Trophoblast cell (in vitro differentiated cells and primary cell): ENCODE measurements at regions not wholly inside any gene's neighbourhood (a gene's known extent, or its start where the extent isn't known, plus 50 kb on each side); places are given as distances from the start of the nearest gene placed in this dataset.

Experiments
- DNase-seq, 2 donors: peaks; one replicate each; pipeline ENCODE4 v3.0.0-alpha.2; 2016
- H2AFZ ChIP-seq: 2 replicates; pipeline ENCODE4 v1.6.1; 2013; ENCODE audit warnings: low read length, moderate library complexity, mild to moderate bottlenecking; ENCODE audit not compliant: insufficient read depth, poor library complexity
- H2AK5ac ChIP-seq: 2 replicates; pipeline ENCODE4 v1.6.1; 2013; ENCODE audit warnings: mild to moderate bottlenecking, low read length
- H2BK120ac ChIP-seq: 2 replicates; pipeline ENCODE4 v1.6.1; 2013; ENCODE audit warnings: low read length, mild to moderate bottlenecking, moderate library complexity; ENCODE audit not compliant: insufficient read depth, poor library complexity
- H2BK12ac ChIP-seq: 2 replicates; pipeline ENCODE4 v1.6.1; 2013; ENCODE audit warnings: mild to moderate bottlenecking, low read length, moderate library complexity
- H2BK5ac ChIP-seq: 2 replicates; pipeline ENCODE4 v1.6.1; 2013; ENCODE audit warnings: low read length, low read depth, moderate library complexity, mild to moderate bottlenecking; ENCODE audit not compliant: poor library complexity
- H3K14ac ChIP-seq: 2 replicates; pipeline ENCODE4 v1.6.1; 2013; ENCODE audit warnings: mild to moderate bottlenecking, low read length
- H3K18ac ChIP-seq: 2 replicates; pipeline ENCODE4 v1.6.1; 2013; ENCODE audit warnings: mild to moderate bottlenecking, low read length
- H3K23ac ChIP-seq: 2 replicates; pipeline ENCODE4 v1.6.1; 2013; ENCODE audit warnings: low read length
- H3K27ac ChIP-seq: 2 replicates; pipeline ENCODE4 v1.5.1; 2013; ENCODE audit warnings: low read depth, mild to moderate bottlenecking, inconsistent platforms, low read length, moderate library complexity
- H3K27me3 ChIP-seq: 2 replicates; pipeline ENCODE4 v1.6.1; 2013; ENCODE audit warnings: inconsistent platforms, mild to moderate bottlenecking, low read length, moderate library complexity; ENCODE audit not compliant: insufficient read depth
- H3K36me3 ChIP-seq, 2 experiments: 1 replicate in 1 of 2; 2 replicates in 1 of 2; pipeline ENCODE4 v1.6.1; 2013; ENCODE audit warnings: low read length in 2 of 2, mild to moderate bottlenecking in 2 of 2, moderate library complexity in 1 of 2; ENCODE audit not compliant: insufficient read depth in 2 of 2, control insufficient read depth in 1 of 2
- H3K4ac ChIP-seq: 2 replicates; pipeline ENCODE4 v1.6.1; 2013; ENCODE audit warnings: low read depth, mild to moderate bottlenecking, low read length, moderate library complexity
- H3K4me1 ChIP-seq, 2 experiments: 1 replicate in 1 of 2; 2 replicates in 1 of 2; pipeline ENCODE4 v1.6.1; 2013; ENCODE audit warnings: low read length in 2 of 2, mild to moderate bottlenecking in 2 of 2, moderate library complexity in 1 of 2; ENCODE audit not compliant: insufficient read depth in 2 of 2, control insufficient read depth in 1 of 2
- H3K4me2 ChIP-seq: 2 replicates; pipeline ENCODE4 v1.6.1; 2013; ENCODE audit warnings: inconsistent platforms, mild to moderate bottlenecking, low read length, moderate library complexity
- H3K4me3 ChIP-seq: 2 replicates; pipeline ENCODE4 v1.5.1; 2013; ENCODE audit warnings: mild to moderate bottlenecking, low read depth, low read length, inconsistent platforms
- H3K79me1 ChIP-seq: one replicate; pipeline ENCODE4 v1.6.1; 2013; ENCODE audit warnings: low read length
- H3K79me2 ChIP-seq: 2 replicates; pipeline ENCODE4 v1.6.1; 2013; ENCODE audit warnings: low read length, mild to moderate bottlenecking; ENCODE audit not compliant: control insufficient read depth, insufficient read depth, poor library complexity
- H3K9ac ChIP-seq: 2 replicates; pipeline ENCODE4 v1.6.1; 2013; ENCODE audit warnings: mild to moderate bottlenecking, low read length
- H3K9me3 ChIP-seq: 2 replicates; pipeline ENCODE4 v1.6.1; 2013; ENCODE audit warnings: low read depth, mild to moderate bottlenecking, control low read depth, inconsistent platforms, low read length; ENCODE audit not compliant: insufficient read depth
- H4K12ac ChIP-seq: 2 replicates; pipeline ENCODE4 v1.6.1; 2013; ENCODE audit warnings: low read depth, mild to moderate bottlenecking, low read length, moderate library complexity
- H4K8ac ChIP-seq: 2 replicates; pipeline ENCODE4 v1.6.1; 2013; ENCODE audit warnings: low read depth, mild to moderate bottlenecking, low read length, moderate library complexity
- H4K91ac ChIP-seq: one replicate; pipeline ENCODE4 v1.6.1; 2013; ENCODE audit warnings: low read depth, mild to moderate bottlenecking, low read length, moderate library complexity
- WGBS: extraction: QIAGEN DNeasy Blood & Tissue Kit; methylation state at CpG from one replicate; pipeline ENCODE4 v1.1.7; 2013; ENCODE audit warnings: missing lambda C conversion rate; ENCODE audit not compliant: insufficient read length, insufficient coverage; ENCODE audit errors: extremely low coverage; 5-methylcytosine and 5-hydroxymethylcytosine counted together

DNA sequence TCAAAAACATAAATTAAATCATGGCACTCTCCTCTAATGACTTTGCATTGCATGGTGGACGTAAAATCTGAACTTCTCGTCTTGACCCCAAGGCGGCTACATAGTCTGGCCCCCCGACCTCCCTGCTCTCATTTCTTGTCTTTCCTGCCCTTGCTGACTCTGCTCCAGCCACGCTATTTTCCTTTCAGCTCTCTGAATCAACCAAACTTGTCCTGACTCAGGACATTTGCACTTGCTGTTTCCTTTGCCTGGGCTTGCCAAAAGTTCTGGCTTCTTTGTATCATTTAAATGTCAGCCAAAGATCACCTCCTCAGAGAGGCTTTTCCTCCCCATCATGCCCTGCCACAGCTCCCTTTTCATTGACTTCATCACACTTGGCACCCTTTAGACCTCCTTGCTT lies 107.7 kb upstream of the NFE2L3 start:
- H4K91ac ChIP-seq, result no peak overlapping the region
- H2BK5ac ChIP-seq, result no peak overlapping the region
- no peak overlapping the region for H2AFZ ChIP-seq
- no peak overlapping the region for H3K4me3 ChIP-seq
- no peaks in the 10 kb centered on the region for H3K79me1 ChIP-seq
- no peaks in the 10 kb centered on the region for H3K4me1 ChIP-seq
- H3K9ac ChIP-seq, result no peak overlapping the region
- no peak overlapping the region for H3K14ac ChIP-seq
- no peaks in the 10 kb centered on the region for H3K27me3 ChIP-seq
- no peak overlapping the region for H2AK5ac ChIP-seq
- no peak overlapping the region for H3K18ac ChIP-seq
- no CpG with 5 or more reads among the region's 5 CpGs for WGBS
- H3K4ac ChIP-seq, result no peak overlapping the region
- no peak overlapping the region for H3K23ac ChIP-seq
- H3K4me2 ChIP-seq, result no peak overlapping the region
- H3K27ac ChIP-seq, result no peak overlapping the region
- no peak overlapping the region for H2BK12ac ChIP-seq
- H3K36me3 ChIP-seq, result no peaks in the 10 kb centered on the region
- no peak overlapping the region for H4K8ac ChIP-seq
- no peak for DNase-seq
- H3K79me2 ChIP-seq, result no peaks in the 10 kb centered on the region
- H2BK120ac ChIP-seq, result no peak overlapping the region
- H4K12ac ChIP-seq, result no peak overlapping the region
- no peaks in the 10 kb centered on the region for H3K9me3 ChIP-seq

DNA sequence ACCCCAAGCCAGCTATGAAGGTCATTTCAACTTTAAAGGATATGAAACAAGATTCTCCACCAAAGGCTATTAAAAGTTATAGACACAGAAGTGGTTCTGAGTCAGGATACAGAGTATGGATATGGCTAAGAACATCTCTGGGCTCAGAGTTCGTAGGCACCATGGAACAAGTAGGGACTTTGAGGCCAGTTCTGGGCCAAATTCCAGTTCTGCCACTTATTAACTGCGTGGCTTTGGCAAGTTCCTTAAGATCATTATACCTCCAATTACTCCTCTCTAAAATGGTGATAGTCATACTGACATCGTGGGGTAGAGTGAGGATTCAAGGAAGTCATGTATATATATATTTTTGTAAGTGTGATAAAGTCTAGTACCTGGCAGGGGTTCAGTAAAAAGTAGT lies 105.8 kb upstream of the NFE2L3 start:
- H2BK120ac ChIP-seq, result no peak overlapping the region
- no peak overlapping the region for H3K18ac ChIP-seq
- no peak overlapping the region for H3K9ac ChIP-seq
- H2BK5ac ChIP-seq, result no peak overlapping the region
- no peak overlapping the region for H2BK12ac ChIP-seq
- H3K4me2 ChIP-seq, result no peak overlapping the region
- no peak overlapping the region for H3K4me3 ChIP-seq
- no peaks in the 10 kb centered on the region for H3K79me1 ChIP-seq
- H3K79me2 ChIP-seq, result no peaks in the 10 kb centered on the region
- H4K91ac ChIP-seq, result no peak overlapping the region
- no peak overlapping the region for H2AK5ac ChIP-seq
- H3K9me3 ChIP-seq, result no peaks in the 10 kb centered on the region
- H3K27ac ChIP-seq, result no peak overlapping the region
- no peak overlapping the region for H3K4ac ChIP-seq
- H3K23ac ChIP-seq, result no peak overlapping the region
- no CpG with 5 or more reads among the region's 3 CpGs for WGBS
- H2AFZ ChIP-seq, result no peak overlapping the region
- no peak overlapping the region for H4K12ac ChIP-seq
- no peak overlapping the region for H4K8ac ChIP-seq
- no peak for DNase-seq
- no peaks in the 10 kb centered on the region for H3K27me3 ChIP-seq
- H3K4me1 ChIP-seq, result no peaks in the 10 kb centered on the region
- no peaks in the 10 kb centered on the region for H3K36me3 ChIP-seq
- no peak overlapping the region for H3K14ac ChIP-seq

DNA sequence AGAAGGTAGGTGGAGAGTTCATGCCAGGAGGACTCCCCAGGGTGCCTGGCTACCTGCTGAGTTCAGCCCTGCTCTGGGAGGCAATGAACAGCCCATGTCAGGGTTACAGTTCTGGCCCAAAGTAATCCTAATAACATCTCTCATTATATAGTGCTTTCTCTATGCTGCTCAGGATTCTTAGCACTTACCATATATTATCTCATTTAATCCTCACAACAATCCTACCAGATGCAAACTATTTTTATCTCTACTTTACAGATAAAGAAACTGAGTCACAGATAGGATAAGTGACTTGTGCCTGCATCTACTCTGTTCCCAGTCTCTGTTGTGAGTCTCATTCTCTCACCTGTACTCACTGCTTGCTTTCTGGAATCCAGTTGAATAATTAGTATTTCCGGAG lies 105.1 kb upstream of the NFE2L3 start:
- Histone ChIP-seq H2BK12ac (no peak overlapping the region), H3K4ac (no peak overlapping the region), H4K12ac (no peak overlapping the region), H3K4me3 (no peak overlapping the region), H4K91ac (no peak overlapping the region), H2AFZ (no peak overlapping the region), H2AK5ac (no peak overlapping the region), H3K4me2 (no peak overlapping the region), H3K14ac (no peak overlapping the region), H3K27ac (no peak overlapping the region), H3K18ac (no peak overlapping the region), H3K79me2 (no peaks in the 10 kb centered on the region), H2BK5ac (no peak overlapping the region), H3K27me3 (no peaks in the 10 kb centered on the region), H3K36me3 (no peaks in the 10 kb centered on the region), H3K9me3 (no peaks in the 10 kb centered on the region), H3K9ac (no peak overlapping the region), H3K4me1 (no peaks in the 10 kb centered on the region), H3K23ac (no peak overlapping the region), H3K79me1 (no peaks in the 10 kb centered on the region), H4K8ac (no peak overlapping the region), H2BK120ac (no peak overlapping the region)
- no CpG with 5 or more reads among the region's 1 CpG for WGBS
- DNase-seq, result no peak

DNA sequence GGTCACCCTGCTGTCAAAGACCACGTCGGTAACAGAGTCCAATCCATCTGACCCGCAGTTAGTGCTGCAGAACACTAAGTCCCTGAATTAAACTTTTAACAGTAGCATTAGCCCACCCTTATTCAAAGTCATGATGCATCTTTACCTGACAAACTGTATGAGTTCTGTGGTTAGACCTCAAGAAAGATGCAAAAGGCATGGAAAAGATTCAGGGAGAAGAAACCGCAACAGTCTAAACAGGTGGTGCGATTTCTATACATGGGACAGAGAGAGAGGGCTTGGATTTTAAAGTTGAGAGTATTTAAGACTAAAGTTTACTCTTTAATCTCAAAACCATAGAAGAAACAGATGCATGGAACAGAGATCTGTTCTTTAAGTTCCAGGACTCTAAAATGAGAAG lies 103.3 kb upstream of the NFE2L3 start:
- H3K9ac ChIP-seq, result no peak overlapping the region
- H3K27me3 ChIP-seq, result no peaks in the 10 kb centered on the region
- no peak overlapping the region for H3K4ac ChIP-seq
- H2AK5ac ChIP-seq, result no peak overlapping the region
- no peaks in the 10 kb centered on the region for H3K79me1 ChIP-seq
- H3K14ac ChIP-seq, result no peak overlapping the region
- H3K4me2 ChIP-seq, result no peak overlapping the region
- no peak overlapping the region for H4K8ac ChIP-seq
- WGBS, result no CpG with 5 or more reads among the region's 5 CpGs
- no peak overlapping the region for H4K91ac ChIP-seq
- H3K9me3 ChIP-seq, result no peaks in the 10 kb centered on the region
- H3K79me2 ChIP-seq, result no peaks in the 10 kb centered on the region
- DNase-seq, result no peak
- H2BK120ac ChIP-seq, result no peak overlapping the region
- no peak overlapping the region for H3K23ac ChIP-seq
- no peak overlapping the region for H4K12ac ChIP-seq
- no peaks in the 10 kb centered on the region for H3K36me3 ChIP-seq
- H3K4me3 ChIP-seq, result no peak overlapping the region
- H2AFZ ChIP-seq, result no peak overlapping the region
- H2BK12ac ChIP-seq, result no peak overlapping the region
- H3K18ac ChIP-seq, result no peak overlapping the region
- H2BK5ac ChIP-seq, result no peak overlapping the region
- no peak overlapping the region for H3K27ac ChIP-seq
- no peaks in the 10 kb centered on the region for H3K4me1 ChIP-seq
